Endothelial cell of umbilical vein (primary cell): ENCODE measurements at regions not wholly inside any gene's neighbourhood (a gene's known extent, or its start where the extent isn't known, plus 50 kb on each side); places are given as distances from the start of the nearest gene placed in this dataset.

Experiments
- BruUV-seq: library from RNA; stranded (reverse); fragments of 400-500 nt; replicated peaks from 2 replicates; lab custom pipeline; 2021; lab: Mats Ljungman, UMichigan
- CTCF ChIA-PET: fragments of 300-600, 350-600 bp; sonication (Branson Sonifier 250); formaldehyde crosslinking; loops from one replicate; lab custom pipeline; 2021; ENCODE audit warnings: antibody characterized with exemption, inconsistent platforms; lab: Charles Lee
- POLR2A ChIA-PET: fragments of 300-600, 350-600 bp; sonication (Branson Sonifier 250); formaldehyde crosslinking; loops from one replicate; lab custom pipeline; 2021; ENCODE audit warnings: antibody characterized with exemption, inconsistent platforms; lab: Charles Lee
- DNase-seq: peaks from one replicate; pipeline ENCODE4 v3.0.0-alpha.2; 2011; ENCODE audit warnings: low read depth, low spot score
- FAIRE-seq: peaks from 2 replicates; lab custom pipeline; 2011; peaks lifted over from hg19 to GRCh38; lab: Jason Lieb, UNC
- H2AFZ ChIP-seq: 2 replicates; pipeline ENCODE4 v1.6.0; 2012; ENCODE audit warnings: low read depth, low read length, control low read depth, inconsistent platforms
- H3K27ac ChIP-seq: 2 replicates; pipeline ENCODE4 v1.5.1; 2011; ENCODE audit warnings: low read depth, mild to moderate bottlenecking, control low read depth, low read length, moderate library complexity; ENCODE audit not compliant: insufficient read depth
- H3K27me3 ChIP-seq, 2 experiments: 2 replicates each; pipeline versions ENCODE4 v1.6.0 to v1.6.1; 2011; ENCODE audit warnings: low read length in 2 of 2, mixed read lengths in 1 of 2; ENCODE audit not compliant: control insufficient read depth in 2 of 2, insufficient read depth in 2 of 2
- H3K36me3 ChIP-seq, 2 experiments: 2 replicates in 1 of 2; 3 replicates in 1 of 2; pipeline ENCODE4 v1.5.1; 2011; ENCODE audit warnings: low read length in 2 of 2, mild to moderate bottlenecking in 1 of 2, moderate library complexity in 1 of 2; ENCODE audit not compliant: control insufficient read depth in 2 of 2, insufficient read depth in 2 of 2; ENCODE audit errors: extremely low read depth in 1 of 2
- H3K4me1 ChIP-seq: 3 replicates; pipeline ENCODE4 v1.5.1; 2011; ENCODE audit warnings: mild to moderate bottlenecking, low read length; ENCODE audit not compliant: control insufficient read depth, insufficient read depth; ENCODE audit errors: extremely low read depth
- H3K4me2 ChIP-seq: 2 replicates; pipeline ENCODE4 v1.6.1; 2011; ENCODE audit warnings: low read length, control low read depth, mixed read lengths; ENCODE audit not compliant: insufficient read depth
- H3K4me3 ChIP-seq, 3 experiments: fragments of 200-600 bp in 1 of 3; sonication (generic), shearing (Covaris generic) in 1 of 3; replicated peaks in 1 of 3; 2 replicates each; pipeline ENCODE4 v1.5.1; 2011 to 2016; ENCODE audit warnings: control low read depth in 3 of 3, low read length in 3 of 3, mild to moderate bottlenecking in 2 of 3, inconsistent platforms in 1 of 3, low read depth in 1 of 3, moderate library complexity in 1 of 3; ENCODE audit not compliant: insufficient read depth in 1 of 3
- H3K79me2 ChIP-seq: 2 replicates; pipeline ENCODE4 v1.6.0; 2012; ENCODE audit warnings: low read length, inconsistent platforms; ENCODE audit not compliant: control insufficient read depth, insufficient read depth
- H3K9ac ChIP-seq: replicated peaks from 2 replicates; pipeline ENCODE3; 2011; ENCODE audit warnings: low read length, control low read depth; ENCODE audit not compliant: insufficient read depth; ENCODE audit errors: extremely low read depth
- H3K9me1 ChIP-seq: replicated peaks from 3 replicates; pipeline ENCODE4 v1.6.0; 2011; ENCODE audit warnings: mild to moderate bottlenecking, low read length; ENCODE audit not compliant: control insufficient read depth, insufficient read depth; ENCODE audit errors: extremely low read depth
- H3K9me3 ChIP-seq: replicated peaks from 2 replicates; pipeline ENCODE4 v1.5.1; 2012; ENCODE audit warnings: low read length, inconsistent platforms; ENCODE audit not compliant: control insufficient read depth, insufficient read depth
- H4K20me1 ChIP-seq: replicated peaks from 2 replicates; pipeline ENCODE3; 2011; ENCODE audit warnings: mild to moderate bottlenecking, low read length; ENCODE audit not compliant: control insufficient read depth, insufficient read depth; ENCODE audit errors: extremely low read depth
- EZH2 ChIP-seq: IDR thresholded peaks from 2 replicates; pipeline ENCODE4 v1.6.1; 2012; ENCODE audit warnings: borderline replicate concordance, low read depth, mild to moderate bottlenecking, moderate library complexity, low read length, inconsistent platforms; ENCODE audit not compliant: severe bottlenecking
- FOS ChIP-seq: IDR thresholded peaks from 2 replicates; pipeline ENCODE4 v1.6.1; 2011; ENCODE audit warnings: mild to moderate bottlenecking, low read length, moderate library complexity, borderline replicate concordance; ENCODE audit not compliant: insufficient read depth
- GATA2 ChIP-seq: IDR thresholded peaks from 2 replicates; pipeline ENCODE4 v1.7.0; 2011; ENCODE audit warnings: low read depth, mild to moderate bottlenecking, moderate library complexity, mixed read lengths, low read length; ENCODE audit not compliant: insufficient read length, insufficient read depth
- JUN ChIP-seq: IDR thresholded peaks from 2 replicates; pipeline ENCODE4 v1.6.1; 2011; ENCODE audit warnings: borderline replicate concordance, low read depth; ENCODE audit not compliant: insufficient read length, insufficient read depth
- MYC ChIP-seq: IDR thresholded peaks from one replicate; pipeline ENCODE4 v1.6.1; 2011; ENCODE audit warnings: mild to moderate bottlenecking, low read depth, low read length
- POLR2A ChIP-seq: IDR thresholded peaks from 2 replicates; pipeline ENCODE4 v1.6.1; 2012; ENCODE audit warnings: low read depth, mild to moderate bottlenecking, control low read depth, low read length
- POLR2AphosphoS5 ChIP-seq: IDR thresholded peaks from 2 replicates; pipeline ENCODE4 v1.6.1; 2012; ENCODE audit warnings: low read depth, mild to moderate bottlenecking, control low read depth, low read length, moderate library complexity; ENCODE audit not compliant: insufficient read depth
- dilution Hi-C: fragments of 300-500 bp; cut with MboI; formaldehyde crosslinking; loops from one replicate; pipeline ENCODE4 v1.15.0; 2019; ENCODE audit warnings: low sequenced_read_pairs; ENCODE audit not compliant: extremely low pct_ligation_motif_present
- intact Hi-C: fragments of 100-400 bp; cut with micrococcal nuclease; formaldehyde crosslinking; loops from one replicate; pipeline ENCODE4 v1.10.0; 2022
- TF ChIP-seq, protein P1 (sequence below): IDR thresholded peaks from 2 replicates; pipeline ENCODE4 v1.6.1; 2011; ENCODE audit not compliant: insufficient read depth, insufficient read length
- TF ChIP-seq, protein P2 (sequence below), 2 donors: IDR thresholded peaks; 1 replicate in 1 of 2; 2 replicates in 1 of 2; pipeline ENCODE4 v1.5.1; 2011; ENCODE audit warnings: low read length in 2 of 2, mild to moderate bottlenecking in 2 of 2, moderate library complexity in 2 of 2, control low read depth in 1 of 2, inconsistent platforms in 1 of 2, low read depth in 1 of 2; ENCODE audit not compliant: insufficient read depth in 1 of 2; ENCODE audit errors: extremely low read depth in 1 of 2

DNA sequence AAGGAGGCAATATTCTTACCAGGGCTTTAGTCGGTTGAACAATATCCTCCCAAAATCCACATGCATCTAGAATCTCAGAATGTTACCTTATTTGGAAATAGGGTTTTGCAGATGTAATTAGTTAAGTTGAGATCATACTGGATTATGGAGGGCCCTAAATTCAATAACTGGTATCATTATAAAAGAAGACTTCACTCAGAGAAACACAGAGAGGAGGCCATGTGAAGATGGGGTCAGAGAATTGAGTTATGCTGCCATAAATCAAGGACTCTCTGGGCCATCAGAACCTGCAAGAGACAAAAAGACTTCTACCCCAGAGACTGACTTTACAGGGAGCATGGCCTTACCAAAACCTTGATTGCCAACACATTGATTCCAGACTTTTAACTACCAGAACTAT, 1611.1 kb downstream of the SLITRK5 start:
- no peaks in the 10 kb centered on the region for H3K36me3 ChIP-seq
- no peak for FAIRE-seq
- H3K4me1 ChIP-seq = no peaks in the 10 kb centered on the region
- TF ChIP-seq EZH2 = no peak
- TF ChIP-seq, protein P1, sequence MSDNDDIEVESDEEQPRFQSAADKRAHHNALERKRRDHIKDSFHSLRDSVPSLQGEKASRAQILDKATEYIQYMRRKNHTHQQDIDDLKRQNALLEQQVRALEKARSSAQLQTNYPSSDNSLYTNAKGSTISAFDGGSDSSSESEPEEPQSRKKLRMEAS = no peak
- no peak overlapping the region for H3K27ac ChIP-seq
- no peak overlapping the region for H3K9ac ChIP-seq
- H3K9me3 ChIP-seq = no peaks in the 10 kb centered on the region
- no peaks in the 10 kb centered on the region for H3K79me2 ChIP-seq
- H2AFZ ChIP-seq = no peak overlapping the region
- ChIA-PET CTCF (no interaction called here), POLR2A (no interaction called here)
- no peak overlapping the region for H3K4me2 ChIP-seq
- H3K27me3 ChIP-seq = no peaks in the 10 kb centered on the region
- no peaks in the 10 kb centered on the region for H4K20me1 ChIP-seq
- no peak overlapping the region for H3K4me3 ChIP-seq
- DNase-seq = no peak
- BruUV-seq = no TSS peak
- dilution Hi-C loops (no loop called here), intact Hi-C loops (no loop called here)
- H3K9me1 ChIP-seq = no peaks in the 10 kb centered on the region

DNA sequence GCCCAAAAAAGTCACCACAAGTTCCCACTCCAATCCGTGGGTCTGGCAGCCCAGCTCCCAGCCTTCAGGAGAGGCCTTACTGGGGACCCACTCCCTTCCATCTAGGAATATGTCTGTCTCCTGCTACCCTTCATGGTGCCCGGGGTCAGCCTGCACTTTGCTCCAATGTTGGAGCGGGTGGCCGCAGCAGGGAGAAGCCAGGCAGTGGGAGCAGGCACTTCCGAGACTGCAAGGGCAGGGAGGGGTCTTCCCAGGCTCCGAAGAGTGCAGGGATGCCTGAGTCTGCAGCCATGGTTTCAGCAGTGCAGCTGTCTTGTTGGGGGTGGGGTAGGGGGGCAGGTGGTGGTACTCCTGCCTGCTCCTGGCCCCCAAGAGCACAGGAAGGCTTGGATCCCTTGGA, 1616.2 kb downstream of the SLITRK5 start:
- H3K9me3 ChIP-seq = no peaks in the 10 kb centered on the region
- no peaks in the 10 kb centered on the region for H3K27me3 ChIP-seq
- no peak for TF ChIP-seq JUN
- no peak for TF ChIP-seq POLR2A
- no peak for TF ChIP-seq EZH2
- TF ChIP-seq GATA2 = no peak
- TF ChIP-seq POLR2AphosphoS5 = no peak
- TF ChIP-seq, protein P1 = no peak
- TF ChIP-seq MYC = no peak
- no peak for TF ChIP-seq FOS
- TF ChIP-seq, protein P2, sequence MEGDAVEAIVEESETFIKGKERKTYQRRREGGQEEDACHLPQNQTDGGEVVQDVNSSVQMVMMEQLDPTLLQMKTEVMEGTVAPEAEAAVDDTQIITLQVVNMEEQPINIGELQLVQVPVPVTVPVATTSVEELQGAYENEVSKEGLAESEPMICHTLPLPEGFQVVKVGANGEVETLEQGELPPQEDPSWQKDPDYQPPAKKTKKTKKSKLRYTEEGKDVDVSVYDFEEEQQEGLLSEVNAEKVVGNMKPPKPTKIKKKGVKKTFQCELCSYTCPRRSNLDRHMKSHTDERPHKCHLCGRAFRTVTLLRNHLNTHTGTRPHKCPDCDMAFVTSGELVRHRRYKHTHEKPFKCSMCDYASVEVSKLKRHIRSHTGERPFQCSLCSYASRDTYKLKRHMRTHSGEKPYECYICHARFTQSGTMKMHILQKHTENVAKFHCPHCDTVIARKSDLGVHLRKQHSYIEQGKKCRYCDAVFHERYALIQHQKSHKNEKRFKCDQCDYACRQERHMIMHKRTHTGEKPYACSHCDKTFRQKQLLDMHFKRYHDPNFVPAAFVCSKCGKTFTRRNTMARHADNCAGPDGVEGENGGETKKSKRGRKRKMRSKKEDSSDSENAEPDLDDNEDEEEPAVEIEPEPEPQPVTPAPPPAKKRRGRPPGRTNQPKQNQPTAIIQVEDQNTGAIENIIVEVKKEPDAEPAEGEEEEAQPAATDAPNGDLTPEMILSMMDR (IDR thresholded peaks at IDR 0.05; ENCODE audit: extremely low read depth in 1 of 2, insufficient read depth in 1 of 2, low read depth in 1 of 2, low read length in 2 of 2) = no peak
- H3K4me1 ChIP-seq = no peaks in the 10 kb centered on the region
- H3K4me3 ChIP-seq = no peak overlapping the region
- no peaks in the 10 kb centered on the region for H4K20me1 ChIP-seq
- H3K79me2 ChIP-seq = no peaks in the 10 kb centered on the region
- CTCF ChIA-PET = no interaction called here
- no peaks in the 10 kb centered on the region for H3K36me3 ChIP-seq
- DNase-seq (no peak), FAIRE-seq (no peak)
- no peak overlapping the region for H2AFZ ChIP-seq
- dilution Hi-C loops = no loop called here
- no peak overlapping the region for H3K4me2 ChIP-seq
- no peaks in the 10 kb centered on the region for H3K9me1 ChIP-seq
- no peak overlapping the region for H3K9ac ChIP-seq
- POLR2A ChIA-PET = no interaction called here
- BruUV-seq = no TSS peak
- intact Hi-C loops = no loop called here
- H3K27ac ChIP-seq = no peak overlapping the region
